CD14-positive monocyte (primary cell): ENCODE measurements at regions not wholly inside any gene's neighbourhood (a gene's known extent, or its start where the extent isn't known, plus 50 kb on each side); places are given as distances from the start of the nearest gene placed in this dataset.

Experiments
- DNase-seq, 3 donors: peaks; one replicate each; pipeline ENCODE4 v3.0.0-alpha.2; 2011 to 2022
- H2AFZ ChIP-seq: 2 replicates; pipeline ENCODE4 v1.6.0; 2012; ENCODE audit warnings: mild to moderate bottlenecking, low read depth, low read length, inconsistent platforms; ENCODE audit not compliant: insufficient read depth, poor library complexity, severe bottlenecking
- H3K27ac ChIP-seq, 2 donors: 1 replicate in 1 of 2; 2 replicates in 1 of 2; pipeline ENCODE4 v1.5.1; 2012 to 2013; ENCODE audit warnings: low read length in 2 of 2, control low read depth in 1 of 2, inconsistent platforms in 1 of 2, low read depth in 1 of 2, mild to moderate bottlenecking in 1 of 2
- H3K27me3 ChIP-seq, 2 donors: one replicate each; pipeline versions ENCODE4 v1.6.0 to v1.6.1; 2011 to 2013; ENCODE audit warnings: low read length in 2 of 2; ENCODE audit not compliant: control insufficient read depth in 2 of 2, insufficient read depth in 2 of 2
- H3K36me3 ChIP-seq, 2 donors: replicated peaks in 1 of 2; 1 replicate in 1 of 2; 2 replicates in 1 of 2; pipeline versions ENCODE4 v1.5.1 to v1.6.1; 2012 to 2013; ENCODE audit warnings: low read length in 2 of 2, control low read depth in 1 of 2, inconsistent platforms in 1 of 2, mild to moderate bottlenecking in 1 of 2; ENCODE audit not compliant: insufficient read depth in 2 of 2, control insufficient read depth in 1 of 2
- H3K4me1 ChIP-seq, 2 donors: 1 replicate in 1 of 2; 2 replicates in 1 of 2; pipeline versions ENCODE4 v1.5.1 to v1.6.1; 2012 to 2013; ENCODE audit warnings: low read length in 2 of 2, control low read depth in 1 of 2, inconsistent platforms in 1 of 2, mild to moderate bottlenecking in 1 of 2, moderate library complexity in 1 of 2; ENCODE audit not compliant: insufficient read depth in 2 of 2, control insufficient read depth in 1 of 2
- H3K4me2 ChIP-seq: replicated peaks from 2 replicates; pipeline ENCODE3; 2012; ENCODE audit warnings: low read length, moderate library complexity, mild to moderate bottlenecking; ENCODE audit not compliant: poor library complexity, severe bottlenecking; ENCODE audit errors: extremely low read depth
- H3K4me3 ChIP-seq, 3 experiments: fragments of 200-600 bp in 1 of 3; sonication (generic) in 1 of 3; replicated peaks in 1 of 3; 1 replicate in 2 of 3; 2 replicates in 1 of 3; pipeline ENCODE4 v1.5.1; 2011 to 2013; ENCODE audit warnings: low read length in 3 of 3, mild to moderate bottlenecking in 3 of 3, control low read depth in 2 of 3, low read depth in 2 of 3, inconsistent platforms in 1 of 3, moderate library complexity in 1 of 3
- H3K79me2 ChIP-seq: 2 replicates; pipeline ENCODE4 v1.6.0; 2012; ENCODE audit warnings: mild to moderate bottlenecking, control low read depth, inconsistent platforms, low read length, moderate library complexity; ENCODE audit not compliant: insufficient read depth
- H3K9ac ChIP-seq: 2 replicates; pipeline ENCODE4 v1.6.0; 2017; ENCODE audit warnings: low read length, mild to moderate bottlenecking; ENCODE audit not compliant: insufficient read depth, poor library complexity, severe bottlenecking
- H3K9me3 ChIP-seq, 2 donors: replicated peaks in 1 of 2; 1 replicate in 1 of 2; 2 replicates in 1 of 2; pipeline versions ENCODE4 v1.5.1 to v1.6.1; 2012 to 2013; ENCODE audit warnings: low read length in 2 of 2, control low read depth in 1 of 2; ENCODE audit not compliant: control insufficient read depth in 1 of 2, insufficient read depth in 1 of 2
- H4K20me1 ChIP-seq: 2 replicates; pipeline ENCODE4 v1.6.0; 2012; ENCODE audit warnings: mild to moderate bottlenecking, low read length, control low read depth, moderate library complexity; ENCODE audit not compliant: insufficient read depth
- H3K27ac Mint-ChIP-seq, 7 donors: one replicate each; pipeline ENCODE4 v1.8.0; 2020; ENCODE audit warnings: mild to moderate bottlenecking in 7 of 7, mixed read lengths in 7 of 7, moderate library complexity in 6 of 7, inconsistent platforms in 2 of 7
- H3K27me3 Mint-ChIP-seq, 3 donors: one replicate each; pipeline ENCODE4 v1.8.0; 2021 to 2022; ENCODE audit warnings: low read depth in 3 of 3, mild to moderate bottlenecking in 3 of 3, mixed read lengths in 3 of 3, moderate library complexity in 3 of 3, inconsistent platforms in 1 of 3
- H3K36me3 Mint-ChIP-seq, 2 donors: one replicate each; pipeline ENCODE4 v1.8.0; 2020; ENCODE audit warnings: mixed read lengths in 2 of 2, inconsistent platforms in 1 of 2, mild to moderate bottlenecking in 1 of 2
- H3K4me1 Mint-ChIP-seq: one replicate; pipeline ENCODE4 v1.8.0; 2020; ENCODE audit warnings: mild to moderate bottlenecking, mixed read lengths
- H3K4me3 Mint-ChIP-seq, 2 donors: one replicate each; pipeline ENCODE4 v1.8.0; 2020; ENCODE audit warnings: mild to moderate bottlenecking in 2 of 2, mixed read lengths in 2 of 2, moderate library complexity in 1 of 2
- H3K9me3 Mint-ChIP-seq, 7 donors: one replicate each; pipeline ENCODE4 v1.8.0; 2020 to 2022; ENCODE audit warnings: mixed read lengths in 7 of 7, mild to moderate bottlenecking in 6 of 7, moderate library complexity in 6 of 7, inconsistent platforms in 2 of 7
- CTCF ChIP-seq: fragments of 200-600 bp; IDR thresholded peaks from one replicate; pipeline ENCODE4 v1.8.0; 2022; ENCODE audit warnings: antibody characterized with exemption, mild to moderate bottlenecking
- WGBS: methylation state at CpG from one replicate; pipeline ENCODE4 v1.1.5; 2013; ENCODE audit warnings: missing lambda C conversion rate; ENCODE audit not compliant: insufficient coverage; 5-methylcytosine and 5-hydroxymethylcytosine counted together
- intact Hi-C, 2 donors: fragments of 100-400 bp; cut with micrococcal nuclease; formaldehyde crosslinking; loops; one replicate each; pipeline versions ENCODE4 v1.15.0 to v1.15.1; 2023

- no peak overlapping the region for H3K4me3 ChIP-seq
- H4K20me1 ChIP-seq = no peaks in the 10 kb centered on the region
- WGBS = 100% methylated on average over 2 of the region's 2 CpGs
- H3K9me3 ChIP-seq = no peaks in the 10 kb centered on the region
- peaks cover 0 to 2% (median 1%) of the 10 kb centered on the region in 3 donors for H3K27me3 Mint-ChIP-seq
- H3K27ac ChIP-seq = no peak overlapping the region
- no peak for DNase-seq
- no peaks in the 10 kb centered on the region for H3K4me1 Mint-ChIP-seq
- no peak for TF ChIP-seq CTCF
- no peaks in the 10 kb centered on the region for H3K4me1 ChIP-seq
- H3K4me3 Mint-ChIP-seq = no peak overlapping the region
- intact Hi-C loops = no loop called here
- no peaks in the 10 kb centered on the region for H3K36me3 Mint-ChIP-seq
- no peak overlapping the region for H3K4me2 ChIP-seq
- no peak overlapping the region for H3K9ac ChIP-seq
- H3K9me3 Mint-ChIP-seq = no peaks in the 10 kb centered on the region
- H3K79me2 ChIP-seq = no peaks in the 10 kb centered on the region
- H2AFZ ChIP-seq = no peak overlapping the region
- H3K36me3 ChIP-seq = no peaks in the 10 kb centered on the region
- H3K27me3 ChIP-seq = no peaks in the 10 kb centered on the region
- H3K27ac Mint-ChIP-seq = no peak overlapping the region
Measured at GRCh38 chr7:115704884-115705283, 325.7 kb downstream of the TFEC start.

GRCh38 chr7:115701141-115701540, 329.4 kb downstream of the TFEC start:
- Histone ChIP-seq H2AFZ (no peak overlapping the region), H3K4me2 (no peak overlapping the region), H4K20me1 (no peaks in the 10 kb centered on the region), H3K27ac (no peak overlapping the region), H3K4me1 (no peaks in the 10 kb centered on the region), H3K27me3 (no peaks in the 10 kb centered on the region), H3K36me3 (no peaks in the 10 kb centered on the region), H3K9me3 (no peaks in the 10 kb centered on the region), H3K4me3 (no peak overlapping the region), H3K9ac (no peak overlapping the region), H3K79me2 (no peaks in the 10 kb centered on the region)
- Mint-ChIP-seq H3K4me1 (no peaks in the 10 kb centered on the region), H3K36me3 (no peaks in the 10 kb centered on the region), H3K27me3 (peaks cover 0 to 3% (median 2%) of the 10 kb centered on the region in 3 donors), H3K27ac (no peak overlapping the region), H3K4me3 (no peak overlapping the region), H3K9me3 (no peaks in the 10 kb centered on the region)
- no peak for DNase-seq
- no peak for TF ChIP-seq CTCF
- WGBS = no CpG with 5 or more reads among the region's 1 CpG
- intact Hi-C loops = no loop called here
